ENCODE measurements at regions not wholly inside any gene's neighbourhood (a gene's known extent, or its start where the extent isn't known, plus 50 kb on each side); places are given as distances from the start of the nearest gene placed in this dataset.

- TF ChIP-seq POLR2AphosphoS5 (IDR thresholded peaks at IDR 0.05; ENCODE audit: low read depth, low read length) (no peak), CTCF (IDR thresholded peaks at IDR 0.05) (no peak)
Measured at GRCh38 chr9:135247227-135247930, 159.9 kb downstream of the OLFM1 start.
